Panc1 (cell line): ENCODE measurements at regions not wholly inside any gene's neighbourhood (a gene's known extent, or its start where the extent isn't known, plus 50 kb on each side); places are given as distances from the start of the nearest gene placed in this dataset.

ENCODE experiments used
- ATAC-seq: fragments of 200-7000 bp; cut with Tn5 transposase; 2 replicates; pipeline ENCODE4 v1.9.1; 2020; ENCODE audit warnings: mild to moderate bottlenecking, moderate library complexity
- BruUV-seq: library from RNA; stranded (reverse); fragments of 400-500 nt; replicated peaks from 2 replicates; lab custom pipeline; 2021; lab: Mats Ljungman, UMichigan
- CTCF ChIA-PET: fragments of 300-600 bp; sonication (Branson Sonifier 250); formaldehyde crosslinking; loops from one replicate; lab custom pipeline; 2022; ENCODE audit warnings: antibody characterized with exemption; lab: Charles Lee
- POLR2A ChIA-PET: fragments of 300-600 bp; sonication (Branson Sonifier 250); formaldehyde crosslinking; loops from one replicate; lab custom pipeline; 2022; ENCODE audit warnings: antibody characterized with exemption; lab: Charles Lee
- DNase-seq: peaks from one replicate; pipeline ENCODE4 v3.0.0-alpha.2; 2010; ENCODE audit warnings: low read depth, low spot score
- H3K27ac ChIP-seq: 2 replicates; pipeline ENCODE4 v1.5.1; 2011; ENCODE audit warnings: mild to moderate bottlenecking, low read length, inconsistent platforms
- H3K27me3 ChIP-seq: fragments of 200-500 bp; sonication (Bioruptor generic); 2 replicates; pipeline ENCODE4 v1.6.0; 2014; ENCODE audit warnings: low read length, inconsistent platforms; ENCODE audit not compliant: control insufficient read depth, insufficient read depth
- H3K36me3 ChIP-seq: fragments of 200-500 bp; sonication (Bioruptor generic); 2 replicates; pipeline ENCODE4 v1.5.1; 2014; ENCODE audit warnings: inconsistent platforms, mild to moderate bottlenecking, low read length, moderate library complexity; ENCODE audit not compliant: control insufficient read depth, insufficient read depth
- H3K4me1 ChIP-seq: 2 replicates; pipeline ENCODE4 v1.5.1; 2011; ENCODE audit warnings: inconsistent platforms, mild to moderate bottlenecking, low read length, moderate library complexity; ENCODE audit not compliant: control insufficient read depth, insufficient read depth
- H3K4me3 ChIP-seq, 2 experiments: 2 replicates each; pipeline ENCODE4 v1.5.1; 2011 to 2012; ENCODE audit warnings: low read depth in 2 of 2, low read length in 2 of 2, mild to moderate bottlenecking in 2 of 2, inconsistent platforms in 1 of 2, moderate library complexity in 1 of 2
- H3K9me3 ChIP-seq: fragments of 200-500 bp; sonication (Bioruptor generic); 2 replicates; pipeline ENCODE4 v1.5.1; 2014; ENCODE audit warnings: low read depth, mild to moderate bottlenecking, inconsistent platforms, low read length, moderate library complexity; ENCODE audit not compliant: control insufficient read depth, insufficient read depth
- POLR2AphosphoS5 ChIP-seq: IDR thresholded peaks from 2 replicates; pipeline ENCODE4 v1.6.1; 2012; ENCODE audit warnings: mild to moderate bottlenecking, low read depth, low read length, moderate library complexity
- REST ChIP-seq, 2 experiments: IDR thresholded peaks; 2 replicates each; pipeline ENCODE4 v1.6.1; 2011 to 2012; ENCODE audit warnings: low read depth in 2 of 2, control low read depth in 1 of 2, low read length in 1 of 2, mild to moderate bottlenecking in 1 of 2, moderate library complexity in 1 of 2; ENCODE audit not compliant: insufficient read depth in 1 of 2
- SIN3A ChIP-seq: IDR thresholded peaks from 2 replicates; pipeline ENCODE4 v1.6.1; 2012; ENCODE audit warnings: low read depth, mild to moderate bottlenecking, low read length, moderate library complexity, borderline replicate concordance; ENCODE audit not compliant: insufficient read depth
- TCF7L2 ChIP-seq: IDR thresholded peaks from 2 replicates; pipeline ENCODE4 v1.6.1; 2011; ENCODE audit warnings: mild to moderate bottlenecking, low read depth, low read length, inconsistent platforms
- in situ Hi-C: cut with HindIII; loops from 2 replicates; pipeline ENCODE4 v1.10.0; 2016; ENCODE audit warnings: low sequenced_read_pairs, low pct_unique_long_range_greater_than_20kb
- intact Hi-C: fragments of 100-400 bp; cut with micrococcal nuclease; formaldehyde crosslinking; loops from one replicate; pipeline ENCODE4 v1.10.0; 2022; ENCODE audit not compliant: unreplicated experiment
- TF ChIP-seq, protein P1 (sequence below): fragments of 450-650 bp; IDR thresholded peaks from 2 replicates; pipeline ENCODE4 v1.5.1; 2017; ENCODE audit warnings: mild to moderate bottlenecking

DNA sequence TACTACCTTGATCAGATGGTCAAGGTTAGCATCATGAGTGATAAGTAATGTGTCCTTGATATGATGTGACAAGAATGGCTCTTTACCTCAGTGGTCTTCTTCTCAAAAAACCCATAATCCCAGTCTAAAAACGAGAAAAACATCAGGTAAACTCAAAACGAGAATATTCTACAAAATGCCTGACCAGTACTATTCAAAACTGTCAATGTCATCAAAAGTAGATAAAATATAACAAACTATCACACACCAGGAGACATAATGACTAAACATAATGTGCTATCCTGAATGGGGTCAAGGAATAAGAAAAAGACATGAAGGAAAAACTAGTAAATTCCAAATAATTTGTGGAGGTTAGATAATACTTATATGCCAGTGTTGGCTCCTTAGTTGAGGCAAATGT, 85.2 kb upstream of the PDHA2 start:
- Histone ChIP-seq H3K9me3 (no peaks in the 10 kb centered on the region), H3K27me3 (no peaks in the 10 kb centered on the region), H3K4me1 (no peaks in the 10 kb centered on the region), H3K36me3 (no peaks in the 10 kb centered on the region), H3K27ac (no peak overlapping the region), H3K4me3 (no peak overlapping the region)
- DNase-seq (no peak), ATAC-seq (no peak)
- ChIA-PET POLR2A (no interaction called here), CTCF (interaction anchor here (0.7 kb wide), 1 partner anchor 62 kb away, joined by 10 read pairs; no protein-coding TSS in a partner anchor)
- in situ Hi-C loops (no loop called here), intact Hi-C loops (no loop called here)
- no peak for TF ChIP-seq SIN3A
- no peak for TF ChIP-seq REST (IDR thresholded peaks at IDR 0.05; ENCODE audit: insufficient read depth in 1 of 2, low read depth in 2 of 2, low read length in 1 of 2)
- TF ChIP-seq, protein P1, sequence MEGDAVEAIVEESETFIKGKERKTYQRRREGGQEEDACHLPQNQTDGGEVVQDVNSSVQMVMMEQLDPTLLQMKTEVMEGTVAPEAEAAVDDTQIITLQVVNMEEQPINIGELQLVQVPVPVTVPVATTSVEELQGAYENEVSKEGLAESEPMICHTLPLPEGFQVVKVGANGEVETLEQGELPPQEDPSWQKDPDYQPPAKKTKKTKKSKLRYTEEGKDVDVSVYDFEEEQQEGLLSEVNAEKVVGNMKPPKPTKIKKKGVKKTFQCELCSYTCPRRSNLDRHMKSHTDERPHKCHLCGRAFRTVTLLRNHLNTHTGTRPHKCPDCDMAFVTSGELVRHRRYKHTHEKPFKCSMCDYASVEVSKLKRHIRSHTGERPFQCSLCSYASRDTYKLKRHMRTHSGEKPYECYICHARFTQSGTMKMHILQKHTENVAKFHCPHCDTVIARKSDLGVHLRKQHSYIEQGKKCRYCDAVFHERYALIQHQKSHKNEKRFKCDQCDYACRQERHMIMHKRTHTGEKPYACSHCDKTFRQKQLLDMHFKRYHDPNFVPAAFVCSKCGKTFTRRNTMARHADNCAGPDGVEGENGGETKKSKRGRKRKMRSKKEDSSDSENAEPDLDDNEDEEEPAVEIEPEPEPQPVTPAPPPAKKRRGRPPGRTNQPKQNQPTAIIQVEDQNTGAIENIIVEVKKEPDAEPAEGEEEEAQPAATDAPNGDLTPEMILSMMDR: no peak
- no peak for TF ChIP-seq POLR2AphosphoS5
- TF ChIP-seq TCF7L2: no peak
- BruUV-seq: no TSS peak

GRCh38 chr4:95749204-95749603, 90.7 kb upstream of the PDHA2 start:
- POLR2A ChIA-PET: no interaction called here
- intact Hi-C loops: no loop called here
- CTCF ChIA-PET: no interaction called here
- in situ Hi-C loops: no loop called here
- no TSS peak for BruUV-seq
- Histone ChIP-seq H3K9me3 (no peaks in the 10 kb centered on the region), H3K4me1 (no peaks in the 10 kb centered on the region), H3K27ac (no peak overlapping the region), H3K4me3 (no peak overlapping the region), H3K36me3 (no peaks in the 10 kb centered on the region), H3K27me3 (no peaks in the 10 kb centered on the region)
- DNase-seq (no peak), ATAC-seq (no peak)
- TF ChIP-seq, protein P1: no peak

- no peaks in the 10 kb centered on the region for H3K27me3 ChIP-seq
- no peak overlapping the region for H3K4me3 ChIP-seq
- no peak overlapping the region for H3K27ac ChIP-seq
- H3K4me1 ChIP-seq: no peaks in the 10 kb centered on the region
- POLR2A ChIA-PET: no interaction called here
- no TSS peak for BruUV-seq
- ATAC-seq: no peak
- no peak for DNase-seq
- CTCF ChIA-PET: no interaction called here
- no peak for TF ChIP-seq SIN3A
- TF ChIP-seq TCF7L2: no peak
- no peak for TF ChIP-seq POLR2AphosphoS5
- TF ChIP-seq, protein P1: no peak
- TF ChIP-seq REST (IDR thresholded peaks at IDR 0.05; ENCODE audit: insufficient read depth in 1 of 2, low read depth in 2 of 2, low read length in 1 of 2): no peak
- intact Hi-C loops: no loop called here
- in situ Hi-C loops: no loop called here
- no peaks in the 10 kb centered on the region for H3K9me3 ChIP-seq
- no peaks in the 10 kb centered on the region for H3K36me3 ChIP-seq
Measured at GRCh38 chr4:95742872-95743271, 97.0 kb upstream of the PDHA2 start.
